ENCODE measurements at regions not wholly inside any gene's neighbourhood (a gene's known extent, or its start where the extent isn't known, plus 50 kb on each side); places are given as distances from the start of the nearest gene placed in this dataset.
"Not testable (repeated sequence)": the region's sequence is repeated elsewhere in the genome, so short reads cannot be mapped to it uniquely, and the experiment has no call there.

- Histone ChIP-seq H3K4me1 (peaks cover 8% of the 10 kb centered on the region), H3K4me2 (no peak overlapping the region), H4K20me1 (ENCODE audit: low read depth) (no peaks in the 10 kb centered on the region), H3F3A (ENCODE audit: low read depth) (peaks cover 11% of the 10 kb centered on the region), H3K36me3 (no peaks in the 10 kb centered on the region), H3K9me3 (ENCODE audit: low read depth) (no peaks in the 10 kb centered on the region), H3K4me3 (no peak overlapping the region), H2AFZ (replicated peaks) (no peak overlapping the region), H3K9ac (no peak overlapping the region), H3K27me3 (no peaks in the 10 kb centered on the region), H3K27ac (no peak overlapping the region), H3K79me2 (ENCODE audit: low read depth) (no peaks in the 10 kb centered on the region)
- Mint-ChIP-seq H3K27me3 (ENCODE audit: insufficient read depth, low read depth) (peaks cover 2% of the 10 kb centered on the region), H3K4me3 (no peak overlapping the region), H3K36me3 (no peaks in the 10 kb centered on the region), H3K27ac (peak overlapping the region; percentile 53), H3K4me1 (peaks cover 7% of the 10 kb centered on the region), H3K9me3 (peaks cover 11% of the 10 kb centered on the region)
- no peak for DNase-seq (ENCODE audit: low spot score)
- TF ChIP-seq EZH2phosphoT487 (IDR thresholded peaks at IDR 0.05) = no peak
- TF ChIP-seq, protein P1, sequence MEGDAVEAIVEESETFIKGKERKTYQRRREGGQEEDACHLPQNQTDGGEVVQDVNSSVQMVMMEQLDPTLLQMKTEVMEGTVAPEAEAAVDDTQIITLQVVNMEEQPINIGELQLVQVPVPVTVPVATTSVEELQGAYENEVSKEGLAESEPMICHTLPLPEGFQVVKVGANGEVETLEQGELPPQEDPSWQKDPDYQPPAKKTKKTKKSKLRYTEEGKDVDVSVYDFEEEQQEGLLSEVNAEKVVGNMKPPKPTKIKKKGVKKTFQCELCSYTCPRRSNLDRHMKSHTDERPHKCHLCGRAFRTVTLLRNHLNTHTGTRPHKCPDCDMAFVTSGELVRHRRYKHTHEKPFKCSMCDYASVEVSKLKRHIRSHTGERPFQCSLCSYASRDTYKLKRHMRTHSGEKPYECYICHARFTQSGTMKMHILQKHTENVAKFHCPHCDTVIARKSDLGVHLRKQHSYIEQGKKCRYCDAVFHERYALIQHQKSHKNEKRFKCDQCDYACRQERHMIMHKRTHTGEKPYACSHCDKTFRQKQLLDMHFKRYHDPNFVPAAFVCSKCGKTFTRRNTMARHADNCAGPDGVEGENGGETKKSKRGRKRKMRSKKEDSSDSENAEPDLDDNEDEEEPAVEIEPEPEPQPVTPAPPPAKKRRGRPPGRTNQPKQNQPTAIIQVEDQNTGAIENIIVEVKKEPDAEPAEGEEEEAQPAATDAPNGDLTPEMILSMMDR (IDR thresholded peaks at IDR 0.05) = no peak
- TF ChIP-seq EZH2 (IDR thresholded peaks at IDR 0.05) = no peak
Measured at GRCh38 chr9:74078647-74079046, 418.5 kb upstream of the RORB start.

DNA sequence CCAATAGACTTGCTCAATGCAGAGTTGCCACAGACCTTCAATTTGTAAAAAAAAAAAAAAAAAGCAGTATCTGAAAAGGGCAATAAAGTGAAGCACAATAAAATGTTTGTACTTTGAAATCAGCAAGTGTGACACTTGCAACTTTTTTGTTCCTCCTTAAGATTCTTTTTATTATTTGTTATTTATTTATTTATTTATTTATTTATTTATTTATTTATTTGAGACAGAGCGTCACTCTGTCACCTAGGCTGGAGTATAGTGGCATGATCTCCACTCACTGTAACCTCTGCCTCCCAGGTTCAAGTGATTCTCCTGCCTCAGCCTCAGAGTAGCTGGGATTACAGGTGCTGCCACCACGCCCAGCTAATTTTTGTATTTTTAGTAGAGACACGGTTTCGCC is 416.5 kb upstream of the RORB start:
- not testable (repeated sequence) for H3K27ac Mint-ChIP-seq; H3K36me3 Mint-ChIP-seq; DNase-seq (ENCODE audit: low spot score); H3K4me3 ChIP-seq; H3K4me2 ChIP-seq; H2AFZ ChIP-seq (replicated peaks); H3K79me2 ChIP-seq (ENCODE audit: low read depth); H3K27me3 ChIP-seq; H3K9me3 ChIP-seq (ENCODE audit: low read depth); H3K36me3 ChIP-seq; H4K20me1 ChIP-seq (ENCODE audit: low read depth); H3K9ac ChIP-seq; H3K4me3 Mint-ChIP-seq; H3K27me3 Mint-ChIP-seq (ENCODE audit: insufficient read depth, low read depth); H3K27ac ChIP-seq
- Histone ChIP-seq H3F3A (ENCODE audit: low read depth) (peaks cover 24% of the 10 kb centered on the region), H3K4me1 (peaks cover 17% of the 10 kb centered on the region)
- peaks cover 12% of the 10 kb centered on the region for H3K4me1 Mint-ChIP-seq
- H3K9me3 Mint-ChIP-seq = peaks cover 11% of the 10 kb centered on the region

GRCh38 chr9:74083681-74084433 is 413.3 kb upstream of the RORB start:
- Mint-ChIP-seq H3K36me3 (no peaks in the 10 kb centered on the region), H3K4me3 (no peak overlapping the region)
- TF ChIP-seq, protein P1 (IDR thresholded peaks at IDR 0.05) = no peak
- TF ChIP-seq EZH2phosphoT487 (IDR thresholded peaks at IDR 0.05) (no peak), EZH2 (IDR thresholded peaks at IDR 0.05) (no peak)

DNA sequence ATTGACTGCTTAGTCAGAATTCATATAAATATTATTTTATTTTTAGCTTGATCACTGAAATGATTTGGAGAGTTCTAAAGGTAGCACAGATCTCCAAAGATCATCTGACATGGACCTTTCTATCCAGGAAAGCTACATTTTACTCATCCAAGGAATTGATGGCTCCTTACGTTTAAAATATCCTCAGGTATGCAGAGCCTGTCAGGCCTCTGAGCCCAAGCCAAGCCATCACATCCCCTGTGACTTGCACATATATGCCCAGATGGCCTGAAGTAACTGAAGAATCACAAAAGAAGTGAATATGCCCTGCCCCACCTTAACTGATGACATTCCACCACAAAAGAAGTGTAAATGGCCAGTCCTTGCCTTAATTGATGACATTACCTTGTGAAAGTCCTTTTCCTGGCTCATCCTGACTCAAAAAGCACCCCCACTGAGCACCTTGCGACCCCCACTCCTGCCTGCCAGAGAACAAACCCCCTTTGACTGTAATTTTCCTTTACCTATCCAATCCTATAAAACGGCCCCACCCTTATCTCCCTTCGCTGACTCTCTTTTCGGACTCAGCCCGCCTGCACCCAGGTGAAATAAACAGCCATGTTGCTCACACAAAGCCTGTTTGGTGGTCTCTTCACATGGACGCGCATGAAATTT is 411.6 kb upstream of the RORB start:
- H3K36me3 ChIP-seq; H3K4me2 ChIP-seq; H3K27me3 Mint-ChIP-seq (ENCODE audit: insufficient read depth, low read depth); H3K4me3 Mint-ChIP-seq; H3K36me3 Mint-ChIP-seq; H3K9me3 Mint-ChIP-seq; H3K9me3 ChIP-seq (ENCODE audit: low read depth); DNase-seq (ENCODE audit: low spot score); H3K27ac ChIP-seq; H4K20me1 ChIP-seq (ENCODE audit: low read depth); H2AFZ ChIP-seq (replicated peaks); H3K4me3 ChIP-seq; H3K9ac ChIP-seq; H3K4me1 Mint-ChIP-seq; H3K27ac Mint-ChIP-seq; H3K79me2 ChIP-seq (ENCODE audit: low read depth): not testable (repeated sequence)
- Histone ChIP-seq H3K4me1 (peaks cover 17% of the 10 kb centered on the region), H3K27me3 (peaks cover 18% of the 10 kb centered on the region), H3F3A (ENCODE audit: low read depth) (peaks cover 24% of the 10 kb centered on the region)

More at GRCh38 chr9:74083681-74084433, 413.3 kb upstream of the RORB start:
- no peak overlapping the region for H2AFZ ChIP-seq (replicated peaks)
- no peaks in the 10 kb centered on the region for H3K79me2 ChIP-seq (ENCODE audit: low read depth)
- no peaks in the 10 kb centered on the region for H3K9me3 ChIP-seq (ENCODE audit: low read depth)
- peak overlapping the region; percentile 52 for H3K4me2 ChIP-seq
- Mint-ChIP-seq H3K4me1 (peaks cover 8% of the 10 kb centered on the region), H3K27me3 (ENCODE audit: insufficient read depth, low read depth) (no peaks in the 10 kb centered on the region), H3K27ac (no peak overlapping the region), H3K9me3 (peaks cover 9% of the 10 kb centered on the region)
- H3K4me1 ChIP-seq = peaks cover 17% of the 10 kb centered on the region
- peaks cover 24% of the 10 kb centered on the region for H3F3A ChIP-seq (ENCODE audit: low read depth)
- H3K4me3 ChIP-seq = no peak overlapping the region
- DNase-seq (ENCODE audit: low spot score) = peak; percentile 33
- no peak overlapping the region for H3K9ac ChIP-seq
- H3K27ac ChIP-seq = peak overlapping the region; percentile 6
- H3K27me3 ChIP-seq = peaks cover 18% of the 10 kb centered on the region
- no peaks in the 10 kb centered on the region for H4K20me1 ChIP-seq (ENCODE audit: low read depth)
- H3K36me3 ChIP-seq = no peaks in the 10 kb centered on the region

- H3K4me2 ChIP-seq; H3K9me3 ChIP-seq (ENCODE audit: low read depth); H3K79me2 ChIP-seq (ENCODE audit: low read depth); H3K27ac ChIP-seq; H3K4me1 Mint-ChIP-seq; H3K4me3 Mint-ChIP-seq; H3K4me1 ChIP-seq; H2AFZ ChIP-seq (replicated peaks); DNase-seq (ENCODE audit: low spot score); H3K9me3 Mint-ChIP-seq; H3K4me3 ChIP-seq; H3K27me3 Mint-ChIP-seq (ENCODE audit: insufficient read depth, low read depth); H4K20me1 ChIP-seq (ENCODE audit: low read depth); H3F3A ChIP-seq (ENCODE audit: low read depth); H3K36me3 Mint-ChIP-seq; H3K36me3 ChIP-seq; H3K27ac Mint-ChIP-seq; H3K9ac ChIP-seq: not testable (repeated sequence)
- peaks cover 10% of the 10 kb centered on the region for H3K27me3 ChIP-seq
Measured at GRCh38 chr9:74090921-74091320, 406.2 kb upstream of the RORB start.
